ENCODE measurements at regions not wholly inside any gene's neighbourhood (a gene's known extent, or its start where the extent isn't known, plus 50 kb on each side); places are given as distances from the start of the nearest gene placed in this dataset.

GRCh38 chr9:1267581-1267980, 217.4 kb downstream of the DMRT2 start:
- H3K9me3 ChIP-seq = no peaks in the 10 kb centered on the region
- ATAC-seq (peak; percentile 62), DNase-seq (no peak)
- H3K27ac ChIP-seq = no peak overlapping the region
- H3K36me3 ChIP-seq = no peaks in the 10 kb centered on the region
- H3K4me3 ChIP-seq = no peak overlapping the region
- H3K4me1 ChIP-seq = no peaks in the 10 kb centered on the region
- TF ChIP-seq CTCF (IDR thresholded peaks at IDR 0.05) = no peak
- intact Hi-C loops (cut with DNase I) = no loop called here
- no peaks in the 10 kb centered on the region for H3K27me3 ChIP-seq

- Histone ChIP-seq H3K9me3 (no peaks in the 10 kb centered on the region), H3K4me3 (no peak overlapping the region), H3K4me1 (no peaks in the 10 kb centered on the region), H3K27me3 (no peaks in the 10 kb centered on the region), H3K36me3 (no peaks in the 10 kb centered on the region), H3K27ac (no peak overlapping the region)
- ATAC-seq (no peak), DNase-seq (no peak)
- intact Hi-C loops (cut with DNase I) = no loop called here
- no peak for TF ChIP-seq CTCF (IDR thresholded peaks at IDR 0.05)
Observed at GRCh38 chr9:1269533-1270315, 219.6 kb downstream of the DMRT2 start.

GRCh38 chr9:1271367-1271766, 221.2 kb downstream of the DMRT2 start:
- H3K9me3 ChIP-seq = no peaks in the 10 kb centered on the region
- H3K4me1 ChIP-seq = no peaks in the 10 kb centered on the region
- H3K27ac ChIP-seq = no peak overlapping the region
- intact Hi-C loops (cut with DNase I) = no loop called here
- TF ChIP-seq CTCF (IDR thresholded peaks at IDR 0.05) = no peak
- ATAC-seq (no peak), DNase-seq (no peak)
- no peaks in the 10 kb centered on the region for H3K36me3 ChIP-seq
- H3K4me3 ChIP-seq = no peak overlapping the region
- H3K27me3 ChIP-seq = no peaks in the 10 kb centered on the region

- Histone ChIP-seq H3K4me3 (no peak overlapping the region), H3K4me1 (no peaks in the 10 kb centered on the region), H3K27ac (no peak overlapping the region), H3K9me3 (no peaks in the 10 kb centered on the region), H3K36me3 (no peaks in the 10 kb centered on the region), H3K27me3 (no peaks in the 10 kb centered on the region)
- no peak for TF ChIP-seq CTCF (IDR thresholded peaks at IDR 0.05)
- intact Hi-C loops (cut with DNase I) = no loop called here
- DNase-seq (no peak), ATAC-seq (no peak)
Observed at GRCh38 chr9:1271786-1272185, 221.6 kb downstream of the DMRT2 start.

GRCh38 chr9:1272488-1272887, 222.3 kb downstream of the DMRT2 start:
- H3K9me3 ChIP-seq = no peaks in the 10 kb centered on the region
- DNase-seq (no peak), ATAC-seq (no peak)
- H3K36me3 ChIP-seq = no peaks in the 10 kb centered on the region
- H3K4me1 ChIP-seq = no peaks in the 10 kb centered on the region
- intact Hi-C loops (cut with DNase I) = no loop called here
- H3K27ac ChIP-seq = no peak overlapping the region
- no peak for TF ChIP-seq CTCF (IDR thresholded peaks at IDR 0.05)
- no peaks in the 10 kb centered on the region for H3K27me3 ChIP-seq
- H3K4me3 ChIP-seq = no peak overlapping the region

Measured in left lung (tissue), 4 donors.